GM20000 (cell line): ENCODE measurements at regions not wholly inside any gene's neighbourhood (a gene's known extent, or its start where the extent isn't known, plus 50 kb on each side); places are given as distances from the start of the nearest gene placed in this dataset.

Experiments used
- DNase-seq: peaks from one replicate; pipeline ENCODE4 v3.0.0; 2012; ENCODE audit warnings: low spot score
- CTCF ChIP-seq: IDR thresholded peaks from 2 replicates; pipeline ENCODE4 v1.5.1; 2012; ENCODE audit warnings: mild to moderate bottlenecking, control low read depth; ENCODE audit errors: extremely low read depth, missing control alignments

GRCh38 chr10:7479861-7480598, 69.2 kb upstream of the SFMBT2 start:
- DNase-seq: no peak
- TF ChIP-seq CTCF: no peak

- no peak for DNase-seq
- TF ChIP-seq CTCF: no peak
Observed at GRCh38 chr10:7478727-7479457, 68.1 kb upstream of the SFMBT2 start.

DNA sequence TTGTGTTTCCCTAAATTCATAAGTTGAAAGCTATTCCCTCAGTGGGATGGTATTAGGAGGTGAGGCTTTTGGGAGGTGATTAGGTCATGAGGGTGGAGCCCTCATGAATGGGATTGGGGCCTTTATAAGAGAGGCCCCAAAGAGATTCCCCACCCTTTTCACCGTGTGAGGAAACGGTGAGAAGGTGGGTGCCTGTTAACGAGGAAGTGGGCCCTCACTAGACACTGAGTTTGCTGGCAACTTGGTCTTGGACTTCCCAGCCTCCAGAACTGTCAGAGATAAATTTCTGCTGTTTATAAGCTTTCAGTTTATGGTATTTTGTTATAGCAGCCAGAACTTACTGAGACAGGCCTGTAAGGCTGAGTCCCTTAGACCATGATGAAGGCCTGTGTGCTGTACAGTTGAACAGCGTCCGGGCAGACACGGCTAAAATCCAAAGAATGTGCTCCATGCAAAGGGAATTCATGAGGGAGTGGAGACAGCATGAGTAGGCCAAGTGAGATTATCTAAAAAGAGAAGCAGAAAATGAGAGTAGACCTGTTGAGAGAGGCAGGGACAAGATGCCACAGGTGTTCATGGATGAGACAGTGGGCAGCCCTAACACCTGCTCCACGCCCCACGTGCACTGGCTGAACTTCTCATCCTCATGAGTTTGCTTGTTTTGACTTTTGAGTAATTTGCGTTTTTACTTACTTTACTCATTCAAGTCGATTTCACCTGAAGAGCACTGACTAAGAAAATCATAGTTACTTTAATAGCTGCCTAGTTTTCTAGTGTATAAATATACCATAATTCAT, 66.9 kb upstream of the SFMBT2 start:
- DNase-seq: no peak
- no peak for TF ChIP-seq CTCF

GRCh38 chr10:7475939-7476338, 65.1 kb upstream of the SFMBT2 start:
- TF ChIP-seq CTCF: no peak
- DNase-seq: no peak

DNA sequence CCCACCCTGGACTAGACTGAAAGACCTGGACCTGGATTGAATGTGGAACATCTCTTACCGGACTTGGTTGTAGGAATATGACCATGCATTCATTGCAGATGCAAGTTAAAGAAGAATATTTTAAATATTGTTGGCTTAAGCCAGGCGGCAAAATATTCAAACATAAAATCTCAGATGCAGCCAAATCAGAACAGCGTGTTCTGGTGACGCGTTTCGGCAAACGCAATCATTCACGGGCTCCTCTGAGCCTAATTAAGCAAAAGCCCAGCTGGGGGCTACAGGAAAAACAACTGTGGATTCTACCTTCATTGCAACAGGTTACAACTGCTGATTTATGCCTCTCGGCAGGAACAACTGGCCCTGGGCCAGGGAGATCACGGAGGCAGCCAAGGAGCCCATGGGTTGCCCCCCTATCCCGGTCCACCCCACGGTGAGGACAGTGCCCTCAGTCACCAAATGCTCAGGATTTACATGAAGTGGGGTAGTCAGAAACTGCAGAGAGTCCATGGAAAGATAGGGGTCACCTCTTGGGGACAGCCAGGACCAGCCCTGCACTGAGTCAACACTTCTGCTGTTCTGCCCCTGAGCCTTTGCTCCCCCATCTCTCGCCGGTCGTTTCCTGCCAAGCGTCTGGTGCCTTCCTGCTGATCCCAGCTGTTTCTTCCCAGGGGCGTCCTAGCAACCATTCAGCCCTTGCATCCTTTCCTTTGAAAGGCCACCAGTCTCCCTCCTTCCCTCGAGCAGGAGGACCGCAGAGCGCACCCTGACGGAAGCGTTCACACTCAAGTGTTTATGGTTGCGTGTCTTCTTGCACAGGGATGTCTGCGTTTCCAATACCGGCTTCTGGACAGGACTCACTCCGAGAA, 64.4 kb upstream of the SFMBT2 start:
- no peak for DNase-seq
- no peak for TF ChIP-seq CTCF

DNA sequence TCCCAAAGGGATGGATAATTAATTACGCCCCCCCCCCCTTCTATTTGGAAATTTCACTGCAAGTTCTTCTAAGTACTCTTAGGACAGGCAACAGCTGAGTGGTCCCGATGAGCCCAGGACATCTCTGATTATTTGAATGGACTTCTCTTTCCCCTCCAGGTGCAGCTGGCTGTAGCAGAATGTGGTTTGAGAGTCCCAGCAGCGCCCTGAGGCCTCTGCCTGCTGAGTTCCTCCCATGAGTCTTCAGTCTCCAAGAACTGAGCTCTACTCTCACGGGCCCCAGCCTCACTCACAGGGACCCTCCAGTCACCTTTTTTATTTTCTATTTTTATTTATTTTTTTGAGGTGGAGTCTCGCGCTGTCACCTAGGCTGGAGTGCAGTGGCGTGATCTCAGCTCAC, 63.6 kb upstream of the SFMBT2 start:
- no peak for TF ChIP-seq CTCF
- DNase-seq: no peak
